CD1c-positive myeloid dendritic cell (primary cell): ENCODE measurements at regions not wholly inside any gene's neighbourhood (a gene's known extent, or its start where the extent isn't known, plus 50 kb on each side); places are given as distances from the start of the nearest gene placed in this dataset.
"Not testable (repeated sequence)": the region's sequence is repeated elsewhere in the genome, so short reads cannot be mapped to it uniquely, and the experiment has no call there.

ENCODE experiments used
- DNase-seq: peaks from one replicate; pipeline ENCODE4 v3.0.0-alpha.2; 2016; ENCODE audit errors: extremely low spot score

DNA sequence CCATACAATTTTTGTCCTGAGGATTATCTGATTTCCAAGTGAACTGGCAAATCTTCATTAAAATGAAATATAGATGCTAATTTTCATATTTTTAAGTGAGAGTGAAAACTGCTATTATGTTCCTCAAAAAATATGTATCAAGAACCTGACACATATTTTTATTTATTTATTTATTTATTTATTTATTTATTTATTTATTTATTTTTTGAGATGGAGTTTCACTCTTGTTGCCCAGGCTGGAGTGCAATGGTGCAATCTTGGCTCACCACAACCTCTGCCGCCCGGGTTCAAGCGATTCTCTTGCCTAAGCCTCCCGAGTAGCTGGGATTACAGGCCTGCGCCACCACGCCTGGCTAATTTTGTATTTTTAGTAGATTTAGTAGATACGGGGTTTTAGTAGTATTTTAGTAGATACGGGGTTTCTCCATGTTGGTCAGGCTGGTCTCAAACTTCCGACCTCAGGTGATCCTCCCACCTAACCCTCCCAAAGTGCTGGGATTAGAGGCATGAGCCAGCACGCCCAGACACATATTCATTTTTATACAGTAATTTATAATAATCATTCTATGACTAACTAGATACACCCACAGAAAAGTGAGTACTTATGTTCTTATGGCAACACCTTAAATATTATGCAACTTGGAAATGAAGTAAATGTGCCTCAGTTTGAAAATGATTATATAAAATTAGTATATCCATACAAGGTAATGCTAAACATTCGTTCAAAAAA lies 248.3 kb downstream of the CDH7 start:
- not testable (repeated sequence) for DNase-seq

GRCh38 chr18:65995206-65995605 lies 244.4 kb downstream of the CDH7 start:
- no peak for DNase-seq

- DNase-seq = peak; percentile 11
These were observed 243.5 kb downstream of the CDH7 start for GRCh38 chr18:65994302-65994701.

GRCh38 chr18:65990944-65991708 lies 240.3 kb downstream of the CDH7 start:
- peak; percentile 10 for DNase-seq

DNA sequence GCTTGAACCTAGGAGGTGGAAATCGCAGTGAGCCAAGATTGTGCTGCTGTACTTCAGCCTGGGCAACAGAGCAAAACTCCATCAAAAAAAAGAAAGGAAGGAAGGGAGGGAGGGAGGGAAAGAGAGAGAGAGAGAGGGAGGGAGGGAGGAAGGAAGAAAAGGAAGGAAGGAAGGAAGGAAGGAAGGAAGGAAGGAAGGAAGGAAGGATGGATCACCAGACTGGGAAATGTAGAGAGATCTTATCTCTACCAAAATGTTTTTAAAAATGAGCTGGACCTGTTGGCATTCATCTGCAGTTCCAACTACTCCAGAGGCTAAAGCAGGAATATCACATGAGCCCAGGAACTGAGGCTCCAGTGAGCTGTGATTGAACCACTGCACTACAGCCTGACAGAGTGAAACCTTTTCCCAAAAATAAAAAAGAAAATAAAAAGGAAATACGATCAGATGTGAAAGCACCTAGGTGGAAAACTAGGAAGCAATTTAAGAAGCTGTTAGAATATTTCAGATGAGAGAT lies 239.4 kb downstream of the CDH7 start:
- DNase-seq = no peak

DNA sequence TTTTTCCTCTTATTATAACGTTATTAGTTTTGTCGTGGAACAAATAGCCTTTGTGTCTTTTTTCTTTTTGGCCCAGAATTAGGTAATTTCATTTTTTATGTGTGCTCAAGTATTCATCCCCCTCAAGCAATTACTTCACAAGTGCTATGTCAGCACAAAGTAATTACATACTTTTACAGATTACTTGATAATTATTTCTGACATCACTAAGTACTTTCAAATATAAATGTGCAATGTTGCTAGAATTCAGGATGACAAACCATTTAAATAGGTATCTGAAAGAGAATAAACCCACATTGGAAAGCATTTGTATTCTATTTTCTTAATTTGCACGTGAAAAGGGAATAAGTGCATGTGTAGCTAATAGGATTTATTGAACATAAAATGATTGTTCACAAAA lies 238.2 kb downstream of the CDH7 start:
- DNase-seq = no peak

DNA sequence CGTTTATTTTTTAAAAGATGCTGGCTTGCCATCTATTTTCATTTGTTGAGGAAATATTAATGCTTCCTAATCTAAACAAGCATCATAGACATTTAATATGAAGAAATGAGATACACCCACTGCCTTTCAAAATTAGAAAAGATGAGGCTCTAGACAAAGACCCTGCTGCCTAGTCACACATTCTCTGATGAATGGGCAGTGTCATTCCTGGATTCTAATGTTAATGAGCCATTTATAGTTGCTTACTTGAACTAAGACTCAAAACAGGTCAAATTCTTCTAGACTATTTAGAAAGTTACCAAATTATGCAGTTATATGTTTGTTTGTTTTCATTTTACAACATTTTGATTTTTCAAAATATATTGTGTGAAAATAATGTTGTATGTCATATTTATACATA lies 237.6 kb downstream of the CDH7 start:
- no peak for DNase-seq

DNA sequence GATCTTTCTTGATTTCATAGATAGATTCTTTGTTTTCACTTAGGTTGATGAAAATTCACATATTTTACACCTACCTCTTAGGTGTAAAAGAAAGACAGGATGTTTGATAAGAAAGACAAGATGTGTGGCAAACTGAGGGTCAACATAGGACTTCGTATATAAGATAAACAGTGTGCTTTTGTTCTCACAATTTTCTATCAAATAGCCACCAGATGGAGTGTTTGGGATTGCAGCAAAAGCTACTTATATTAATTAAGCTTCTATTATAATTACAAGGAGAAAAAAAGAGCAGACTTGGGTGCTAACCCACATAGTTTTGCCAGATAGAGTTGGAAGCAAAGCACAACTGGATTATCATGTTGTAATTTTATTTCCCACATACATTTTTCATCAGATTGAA lies 232.9 kb downstream of the CDH7 start:
- DNase-seq = no peak

- no peak for DNase-seq
These were observed 224.7 kb downstream of the CDH7 start for GRCh38 chr18:65975536-65975935.

GRCh38 chr18:65974758-65975157 lies 223.9 kb downstream of the CDH7 start:
- DNase-seq = no peak

- no peak for DNase-seq
These were observed 217.6 kb downstream of the CDH7 start for GRCh38 chr18:65968239-65969004.

- DNase-seq = no peak
These were observed 204.9 kb downstream of the CDH7 start for GRCh38 chr18:65955747-65956146.

DNA sequence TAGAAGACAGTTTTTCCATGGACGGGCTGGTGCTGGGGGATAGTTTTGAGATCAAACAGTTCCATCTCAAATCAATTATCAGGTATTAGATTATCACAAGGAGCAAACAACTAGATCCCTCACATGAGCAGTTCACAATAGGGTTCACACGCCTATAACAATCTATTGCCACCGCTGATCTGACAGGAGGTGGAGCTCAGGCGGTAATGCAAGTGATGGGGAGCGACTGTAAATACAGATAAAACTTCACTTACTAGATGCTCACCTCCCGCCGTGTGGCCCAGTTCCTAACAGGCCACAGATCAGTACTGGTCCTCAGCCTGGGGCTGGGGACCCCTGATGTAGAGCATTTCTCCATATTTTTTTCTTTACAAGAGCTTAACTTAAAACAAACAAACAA lies 203.6 kb downstream of the CDH7 start:
- DNase-seq = no peak

DNA sequence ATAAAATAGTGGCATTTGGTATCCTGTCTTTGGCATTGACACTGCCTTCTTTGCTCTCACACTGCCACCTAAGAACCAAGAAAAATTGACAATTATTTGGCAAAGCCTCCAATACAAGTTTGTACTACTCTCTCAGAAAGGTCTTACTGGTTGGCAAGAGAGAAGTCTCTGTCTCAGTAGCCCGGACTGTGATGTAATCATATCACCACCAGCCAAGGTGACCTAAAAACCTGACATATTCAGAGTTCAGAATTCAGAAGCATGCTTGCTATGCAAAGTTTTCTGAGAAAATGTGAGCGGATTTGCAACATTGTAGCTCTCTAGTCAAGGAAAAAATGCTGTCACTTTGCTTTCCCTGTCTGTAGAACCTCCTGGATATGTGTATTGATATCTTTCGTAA lies 196.0 kb downstream of the CDH7 start:
- no peak for DNase-seq

DNA sequence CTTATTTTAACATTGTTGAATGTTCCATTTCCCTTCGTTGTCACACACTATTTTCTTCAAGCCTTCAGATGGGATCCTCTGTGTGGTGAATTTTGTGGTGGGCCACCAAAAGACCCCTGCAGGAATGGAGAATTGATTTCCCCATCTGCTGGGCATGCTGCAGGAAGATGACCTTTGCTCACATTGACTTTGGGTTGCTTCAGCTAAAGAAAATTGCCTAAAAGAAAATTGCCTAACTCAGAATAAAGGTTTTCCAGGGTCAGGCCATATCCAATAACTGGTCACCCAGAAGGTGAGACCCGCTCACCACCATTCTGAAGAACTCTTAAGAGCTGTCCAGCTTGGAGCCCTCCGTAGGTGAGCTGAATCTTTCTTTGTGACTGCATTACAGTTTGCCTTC lies 192.5 kb downstream of the CDH7 start:
- no peak for DNase-seq

DNA sequence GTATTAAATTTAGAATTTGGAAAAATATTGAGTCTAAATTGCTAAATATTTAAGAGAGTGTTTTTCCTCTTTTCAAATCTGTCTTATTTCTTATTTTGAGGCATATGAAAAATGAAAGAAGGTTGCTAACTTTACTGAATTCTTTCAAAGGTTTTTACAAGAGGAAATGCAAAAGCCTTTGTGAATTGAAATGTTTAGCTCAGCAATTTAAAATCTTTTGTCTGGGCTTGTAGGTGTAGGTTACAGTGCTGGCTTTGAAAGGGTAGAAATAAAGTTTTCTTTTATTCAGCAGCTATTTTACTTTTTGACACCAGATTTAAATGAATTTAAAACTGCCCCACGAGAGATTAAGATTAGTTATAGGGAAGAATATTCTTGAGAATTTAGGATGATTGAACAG lies 192.0 kb downstream of the CDH7 start:
- no peak for DNase-seq

- DNase-seq = no peak
These were observed 191.3 kb downstream of the CDH7 start for GRCh38 chr18:65942104-65942503.

- DNase-seq = no peak
These were observed 190.7 kb downstream of the CDH7 start for GRCh38 chr18:65941482-65941881.
